GM12865 (cell line): ENCODE measurements at regions not wholly inside any gene's neighbourhood (a gene's known extent, or its start where the extent isn't known, plus 50 kb on each side); places are given as distances from the start of the nearest gene placed in this dataset.

Source experiments
- DNase-seq: peaks from one replicate; pipeline ENCODE4 v3.0.0; 2010; ENCODE audit warnings: low read depth
- H3K4me3 ChIP-seq: 2 replicates; pipeline ENCODE4 v1.5.1; 2011; ENCODE audit warnings: mild to moderate bottlenecking, low read depth, low read length, control low read depth
- TF ChIP-seq, protein P1 (sequence below): IDR thresholded peaks from 2 replicates; pipeline ENCODE4 v1.5.1; 2011; ENCODE audit warnings: low read length, control low read depth, low read depth, inconsistent platforms; ENCODE audit not compliant: insufficient read depth; ENCODE audit errors: missing control alignments

DNA sequence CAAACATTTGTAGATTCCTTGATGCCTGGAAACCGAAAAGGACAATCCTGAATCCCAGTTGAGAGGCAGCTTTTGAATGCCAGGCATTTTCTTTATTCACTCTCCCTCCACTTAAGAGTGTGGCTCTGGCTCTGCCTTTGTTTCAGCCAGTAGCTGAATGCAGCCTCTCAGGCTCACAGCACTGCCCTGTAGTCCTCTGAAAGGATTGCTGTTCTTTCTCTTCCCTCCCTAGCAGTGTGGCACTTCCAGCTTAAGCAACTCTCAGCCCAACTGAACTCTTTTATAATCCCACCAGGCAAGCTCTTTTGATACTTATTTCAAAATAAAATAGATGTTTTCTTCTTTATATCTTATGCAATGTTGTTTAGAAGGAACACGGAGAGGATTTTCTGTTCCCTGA, 415.6 kb downstream of the GJA1 start:
- no peak overlapping the region for H3K4me3 ChIP-seq
- TF ChIP-seq, protein P1, sequence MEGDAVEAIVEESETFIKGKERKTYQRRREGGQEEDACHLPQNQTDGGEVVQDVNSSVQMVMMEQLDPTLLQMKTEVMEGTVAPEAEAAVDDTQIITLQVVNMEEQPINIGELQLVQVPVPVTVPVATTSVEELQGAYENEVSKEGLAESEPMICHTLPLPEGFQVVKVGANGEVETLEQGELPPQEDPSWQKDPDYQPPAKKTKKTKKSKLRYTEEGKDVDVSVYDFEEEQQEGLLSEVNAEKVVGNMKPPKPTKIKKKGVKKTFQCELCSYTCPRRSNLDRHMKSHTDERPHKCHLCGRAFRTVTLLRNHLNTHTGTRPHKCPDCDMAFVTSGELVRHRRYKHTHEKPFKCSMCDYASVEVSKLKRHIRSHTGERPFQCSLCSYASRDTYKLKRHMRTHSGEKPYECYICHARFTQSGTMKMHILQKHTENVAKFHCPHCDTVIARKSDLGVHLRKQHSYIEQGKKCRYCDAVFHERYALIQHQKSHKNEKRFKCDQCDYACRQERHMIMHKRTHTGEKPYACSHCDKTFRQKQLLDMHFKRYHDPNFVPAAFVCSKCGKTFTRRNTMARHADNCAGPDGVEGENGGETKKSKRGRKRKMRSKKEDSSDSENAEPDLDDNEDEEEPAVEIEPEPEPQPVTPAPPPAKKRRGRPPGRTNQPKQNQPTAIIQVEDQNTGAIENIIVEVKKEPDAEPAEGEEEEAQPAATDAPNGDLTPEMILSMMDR, result no peak
- DNase-seq, result no peak

DNA sequence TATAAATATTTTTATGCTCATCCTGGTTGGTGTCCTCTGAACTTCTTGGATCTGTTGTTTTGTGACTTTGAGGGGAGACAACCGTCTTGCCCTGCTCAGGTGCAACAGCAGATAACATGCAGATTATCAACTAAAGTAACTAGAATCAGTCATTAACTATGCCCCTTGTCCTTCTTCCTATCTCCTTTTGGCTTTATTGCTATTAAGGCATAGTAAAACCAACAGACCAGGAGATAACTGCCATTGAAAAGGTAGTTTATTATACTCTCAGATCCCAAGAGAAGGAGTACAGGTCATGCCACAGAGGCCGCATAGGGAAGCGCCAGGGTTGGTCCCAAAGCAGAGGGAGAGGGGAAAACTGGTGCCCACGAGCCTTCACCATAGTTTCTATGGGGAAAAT, 418.2 kb downstream of the GJA1 start:
- DNase-seq, result no peak
- TF ChIP-seq, protein P1, result no peak
- no peak overlapping the region for H3K4me3 ChIP-seq

DNA sequence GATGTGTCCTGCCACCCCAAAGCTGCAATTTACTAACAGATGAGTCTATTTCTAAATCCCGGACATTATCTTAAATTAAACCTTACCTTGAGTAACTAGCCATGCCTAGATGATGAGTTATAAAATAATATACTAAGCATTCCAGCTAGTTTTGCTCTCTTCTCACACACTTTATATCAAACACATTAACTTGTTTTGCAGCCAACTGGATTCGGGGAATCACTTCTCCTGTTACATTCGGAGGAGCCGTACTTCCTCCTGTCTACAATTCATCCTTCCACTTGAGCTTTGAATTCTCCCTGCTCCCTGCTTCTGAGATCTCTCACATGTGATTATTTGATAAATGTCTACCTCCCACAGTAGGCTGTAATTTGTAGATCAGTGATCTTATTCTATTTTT, 420.1 kb downstream of the GJA1 start:
- TF ChIP-seq, protein P1, result no peak
- no peak for DNase-seq

DNA sequence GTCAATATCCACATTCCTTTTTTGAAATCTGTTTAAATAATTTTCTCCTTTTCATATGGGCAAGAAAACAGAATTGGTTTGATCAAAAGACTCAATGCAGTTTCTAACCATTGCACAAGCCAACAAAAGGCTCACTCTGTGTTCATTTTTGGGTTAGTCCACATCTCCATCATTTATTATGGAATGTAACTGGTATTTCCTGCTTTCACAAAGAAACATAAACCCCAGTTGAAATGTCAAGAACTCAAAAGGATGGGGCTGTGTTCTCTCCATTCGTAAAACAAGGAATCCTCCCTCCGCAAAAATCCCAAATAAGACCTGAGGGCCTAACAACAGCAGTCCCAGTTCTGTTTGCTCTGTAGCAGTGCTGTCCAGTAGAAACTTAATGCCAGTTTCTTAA, 420.9 kb downstream of the GJA1 start:
- no peak overlapping the region for H3K4me3 ChIP-seq
- TF ChIP-seq, protein P1, result no peak
- no peak for DNase-seq

More for the DNA sequence above, 420.1 kb downstream of the GJA1 start:
- no peak overlapping the region for H3K4me3 ChIP-seq

DNA sequence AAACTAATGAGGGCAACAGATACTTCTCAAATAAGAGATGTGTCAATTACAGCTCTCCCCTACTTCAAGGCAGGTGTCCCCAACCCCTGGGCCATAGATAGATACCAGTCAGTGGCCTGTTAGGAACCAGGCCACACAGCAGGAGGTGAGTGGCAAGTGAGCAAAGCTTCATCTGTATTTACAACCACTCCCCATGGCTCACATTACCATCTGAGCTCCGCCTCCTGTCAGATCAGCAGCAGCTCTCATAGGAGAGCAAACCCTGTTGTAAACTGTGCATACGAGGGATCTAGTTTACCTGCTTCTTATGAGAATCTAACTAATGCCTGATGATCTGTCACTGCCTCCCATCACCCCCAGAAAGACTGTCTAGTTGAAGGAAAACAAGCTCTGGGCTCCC, 422.1 kb downstream of the GJA1 start:
- no peak overlapping the region for H3K4me3 ChIP-seq
- no peak for DNase-seq
- TF ChIP-seq, protein P1, result no peak

DNA sequence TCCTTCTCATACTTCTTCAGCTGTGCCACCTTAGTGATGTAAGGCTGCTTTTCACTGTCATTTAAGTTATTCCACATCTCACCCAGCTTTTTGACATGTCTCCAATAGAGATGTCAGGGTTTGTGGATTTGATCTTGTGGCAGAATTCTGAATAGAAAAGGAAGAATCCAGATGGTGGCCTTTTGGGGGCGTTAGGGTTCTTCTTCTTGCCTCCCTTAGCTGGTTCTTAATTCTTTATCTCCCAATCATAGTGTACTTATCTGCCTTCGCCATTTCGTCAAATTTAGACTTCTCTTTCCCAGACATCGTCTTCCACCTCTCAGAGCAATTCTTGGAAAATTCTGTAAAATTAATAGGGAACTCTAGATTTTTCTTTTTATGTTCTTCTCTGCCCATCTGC, 422.9 kb downstream of the GJA1 start:
- TF ChIP-seq, protein P1, result no peak
- no peak overlapping the region for H3K4me3 ChIP-seq
- no peak for DNase-seq

GRCh38 chr6:121858986-121859385, 423.5 kb downstream of the GJA1 start:
- TF ChIP-seq, protein P1, result no peak
- DNase-seq, result no peak
- H3K4me3 ChIP-seq, result no peak overlapping the region
